Middle frontal gyrus (tissue), 1 donor: ENCODE measurements at regions not wholly inside any gene's neighbourhood (a gene's known extent, or its start where the extent isn't known, plus 50 kb on each side); places are given as distances from the start of the nearest gene placed in this dataset.

Experiments
- DNase-seq: peaks from one replicate; pipeline ENCODE4 v3.0.0-alpha.2; 2015; ENCODE audit warnings: low spot score; ENCODE audit errors: extremely low spot score

DNA sequence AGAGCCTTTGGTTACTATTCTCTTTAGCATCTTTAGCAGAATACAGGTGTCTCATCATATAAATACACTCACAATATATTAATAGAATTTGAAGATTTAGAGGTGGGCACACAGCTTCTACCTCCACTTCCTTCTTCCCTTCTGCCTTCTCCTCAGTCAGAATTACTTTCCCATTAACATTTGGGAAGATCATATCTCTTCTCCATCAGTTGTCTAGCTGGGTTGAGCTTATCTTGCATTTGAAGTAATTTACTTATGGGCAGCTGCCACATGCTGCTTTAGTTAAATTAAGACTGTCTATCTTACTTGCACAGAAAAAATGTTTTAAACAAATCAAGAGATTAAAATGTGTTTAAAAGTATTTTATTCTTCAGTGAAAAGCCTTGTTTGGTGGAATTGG is 110.1 kb upstream of the ASIC2 start:
- DNase-seq = no peak

- DNase-seq = no peak
Measured at GRCh38 chr17:33404070-33404819, 111.2 kb upstream of the ASIC2 start.

- DNase-seq = no peak
Measured at GRCh38 chr17:33416131-33416530, 123.0 kb upstream of the ASIC2 start.

DNA sequence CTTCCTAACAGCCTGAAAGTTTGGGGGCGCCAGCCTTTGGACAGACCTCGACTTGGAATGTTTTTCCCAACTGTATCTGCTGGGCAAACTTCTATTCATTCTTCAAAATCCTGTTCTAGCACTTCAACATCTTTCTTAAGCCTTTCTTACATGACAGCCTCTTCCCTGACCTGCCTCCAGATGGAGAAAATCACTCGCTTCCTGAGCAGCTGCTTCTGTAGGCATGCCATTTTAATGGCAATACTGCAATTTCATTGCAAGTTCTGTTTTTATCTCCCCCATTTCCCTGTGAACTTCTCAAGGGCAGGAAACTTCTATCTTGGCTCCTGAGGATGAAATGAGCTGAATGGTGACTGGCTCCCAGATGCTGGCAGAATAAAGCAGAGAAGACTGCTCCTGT is 128.8 kb upstream of the ASIC2 start:
- no peak for DNase-seq

- DNase-seq = no peak
Measured at GRCh38 chr17:33433581-33433980, 140.5 kb upstream of the ASIC2 start.

DNA sequence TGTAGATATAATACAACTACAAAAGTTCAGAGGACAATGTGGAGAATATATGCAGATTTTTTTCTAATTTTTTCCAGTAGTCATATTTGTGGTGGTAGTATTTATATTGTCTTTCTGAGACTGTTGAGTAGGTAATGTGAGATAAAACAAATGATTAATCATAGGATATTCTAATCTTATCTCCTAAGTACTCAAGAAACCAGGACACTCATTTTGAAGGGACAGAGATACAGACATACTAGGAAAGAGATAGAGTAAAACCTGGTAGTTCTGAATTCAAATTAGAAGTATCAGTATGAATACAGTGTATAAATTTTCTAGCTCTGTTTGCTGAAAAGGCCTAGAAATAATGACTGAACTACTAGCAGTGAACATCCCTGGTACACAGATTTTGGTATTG is 141.7 kb upstream of the ASIC2 start:
- no peak for DNase-seq

- DNase-seq = no peak
Measured at GRCh38 chr17:33435721-33436301, 142.7 kb upstream of the ASIC2 start.

DNA sequence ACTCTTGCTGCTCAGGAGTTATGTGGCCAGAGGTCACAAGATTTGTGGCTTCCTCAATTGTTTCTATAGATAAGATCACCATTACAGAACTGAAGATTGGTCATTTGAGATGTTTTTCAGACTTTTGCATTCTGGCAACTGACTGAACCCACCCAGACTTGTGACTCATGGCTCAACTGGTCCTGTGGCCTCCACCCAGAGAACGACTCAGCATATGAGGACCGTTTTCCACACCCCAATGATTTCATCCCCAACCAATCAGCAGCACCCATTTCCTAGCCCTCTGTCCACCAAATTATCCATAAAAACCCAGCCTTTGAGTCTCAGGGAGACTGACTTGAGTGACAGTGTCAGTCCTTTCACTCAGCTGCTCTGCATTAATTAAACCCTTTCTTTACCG is 143.2 kb upstream of the ASIC2 start:
- no peak for DNase-seq

GRCh38 chr17:33438139-33438538 is 145.0 kb upstream of the ASIC2 start:
- DNase-seq = no peak

GRCh38 chr17:33438578-33438977 is 145.5 kb upstream of the ASIC2 start:
- DNase-seq = no peak

DNA sequence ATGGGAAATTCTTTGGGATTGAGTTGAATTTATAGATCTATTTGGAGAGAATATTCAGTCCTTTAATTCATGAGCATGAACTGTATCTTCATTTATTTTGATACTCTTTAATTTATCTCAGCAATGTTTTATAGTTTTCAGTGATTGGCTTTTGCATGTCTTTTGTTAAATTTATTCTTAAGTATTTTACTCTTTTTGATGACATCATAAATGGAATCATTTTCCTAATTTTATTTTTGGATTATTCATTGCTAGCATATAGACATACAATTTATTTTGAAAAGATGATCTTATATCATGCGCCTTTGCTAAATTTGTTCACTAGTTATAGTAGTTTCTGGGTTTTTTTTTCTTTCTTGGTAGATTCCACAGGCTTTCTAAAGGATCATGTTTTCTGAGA is 149.2 kb upstream of the ASIC2 start:
- no peak for DNase-seq

- DNase-seq = no peak
Measured at GRCh38 chr17:33444731-33445130, 151.6 kb upstream of the ASIC2 start.

- DNase-seq = no peak
Measured at GRCh38 chr17:33447090-33447489, 154.0 kb upstream of the ASIC2 start.

DNA sequence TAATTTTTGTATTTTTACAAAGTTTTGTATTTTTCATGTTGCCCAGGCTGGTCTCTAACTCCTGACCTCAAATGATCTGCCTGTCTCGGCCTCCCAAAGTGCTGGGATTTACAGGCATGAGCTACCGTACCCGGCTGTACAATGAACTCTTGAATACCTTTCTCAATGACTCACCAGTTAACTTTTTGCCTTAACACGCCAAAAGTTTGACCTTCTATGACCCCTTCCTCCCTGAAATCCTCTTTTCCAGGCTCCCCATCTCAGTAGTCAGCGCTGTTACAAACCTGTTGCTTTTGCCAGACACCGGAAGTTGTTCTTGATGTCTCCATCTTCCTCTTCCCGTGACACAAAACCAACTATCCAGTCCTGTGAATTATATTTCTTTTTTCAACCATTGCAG is 158.1 kb upstream of the ASIC2 start:
- DNase-seq = no peak

GRCh38 chr17:33457477-33457876 is 164.4 kb upstream of the ASIC2 start:
- no peak for DNase-seq

GRCh38 chr17:33459078-33459940 is 166.2 kb upstream of the ASIC2 start:
- no peak for DNase-seq

DNA sequence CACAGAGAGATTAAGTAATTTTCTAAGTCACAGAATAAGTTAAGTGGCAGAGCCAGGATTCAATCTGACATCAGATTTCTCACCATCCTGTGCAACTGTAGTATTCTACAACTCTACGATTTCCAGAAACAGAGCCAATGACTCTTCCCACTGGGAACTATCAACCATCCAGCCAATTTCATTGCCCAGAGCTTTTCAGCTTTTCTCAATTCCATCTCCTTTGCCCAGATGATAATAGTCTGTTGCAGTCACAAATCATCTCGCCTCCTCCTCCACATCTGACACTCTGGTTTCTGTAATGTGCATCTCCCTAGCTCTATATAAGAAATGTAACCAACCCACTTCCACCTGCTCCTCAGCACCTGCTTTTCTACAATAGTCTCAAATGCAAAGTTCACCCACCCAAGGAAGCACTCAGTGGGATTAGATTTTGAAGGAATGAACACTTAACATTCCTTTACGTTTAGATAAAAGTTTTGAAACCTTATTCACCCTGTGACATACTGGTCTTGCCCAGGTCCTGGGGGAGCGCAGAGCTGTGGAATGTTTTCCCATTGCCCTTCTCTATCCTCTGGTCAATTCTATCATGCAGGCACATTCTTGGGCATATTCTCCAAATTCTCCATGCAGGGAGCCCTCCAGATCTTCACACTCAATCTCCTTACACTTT is 167.8 kb upstream of the ASIC2 start:
- no peak for DNase-seq

DNA sequence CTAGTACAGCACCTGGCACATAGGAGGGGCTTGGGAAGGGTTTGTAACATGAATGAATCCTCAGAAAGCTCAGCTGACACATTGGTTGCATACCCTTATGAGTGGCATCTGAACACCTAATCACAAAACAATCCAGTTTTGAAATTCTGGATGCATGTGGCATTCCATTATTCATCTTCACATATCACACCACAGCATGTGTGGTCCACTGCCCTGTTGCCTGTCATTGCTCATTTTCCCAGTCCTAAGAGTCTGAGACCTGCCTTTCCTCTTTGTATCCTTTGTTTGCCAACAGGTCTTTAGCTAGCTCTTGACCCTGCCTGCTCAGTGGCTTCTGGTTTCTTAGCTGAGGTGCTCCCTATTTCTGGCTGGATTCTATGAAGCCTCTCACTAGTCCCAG is 170.8 kb upstream of the ASIC2 start:
- no peak for DNase-seq

- DNase-seq = no peak
Measured at GRCh38 chr17:33464669-33465280, 171.7 kb upstream of the ASIC2 start.

GRCh38 chr17:33469421-33469820 is 176.3 kb upstream of the ASIC2 start:
- no peak for DNase-seq

GRCh38 chr17:33469911-33470310 is 176.8 kb upstream of the ASIC2 start:
- DNase-seq = no peak
